GM13977 (cell line): ENCODE measurements at regions not wholly inside any gene's neighbourhood (a gene's known extent, or its start where the extent isn't known, plus 50 kb on each side); places are given as distances from the start of the nearest gene placed in this dataset.

Source experiments
- DNase-seq: peaks from one replicate; pipeline ENCODE4 v3.0.0; 2012; ENCODE audit warnings: low spot score
- CTCF ChIP-seq: IDR thresholded peaks from 2 replicates; pipeline ENCODE4 v1.5.1; 2012; ENCODE audit warnings: mild to moderate bottlenecking, control low read depth; ENCODE audit not compliant: insufficient read depth; ENCODE audit errors: extremely low read depth, missing control alignments
- in situ Hi-C: fragments of 300-500 bp; cut with MboI; formaldehyde crosslinking; loops from one replicate; pipeline ENCODE4 v1.12.0; 2022; ENCODE audit warnings: low sequenced_read_pairs, low pct_unique_long_range_greater_than_20kb, mixed read lengths, inconsistent platforms; ENCODE audit not compliant: unreplicated experiment

DNA sequence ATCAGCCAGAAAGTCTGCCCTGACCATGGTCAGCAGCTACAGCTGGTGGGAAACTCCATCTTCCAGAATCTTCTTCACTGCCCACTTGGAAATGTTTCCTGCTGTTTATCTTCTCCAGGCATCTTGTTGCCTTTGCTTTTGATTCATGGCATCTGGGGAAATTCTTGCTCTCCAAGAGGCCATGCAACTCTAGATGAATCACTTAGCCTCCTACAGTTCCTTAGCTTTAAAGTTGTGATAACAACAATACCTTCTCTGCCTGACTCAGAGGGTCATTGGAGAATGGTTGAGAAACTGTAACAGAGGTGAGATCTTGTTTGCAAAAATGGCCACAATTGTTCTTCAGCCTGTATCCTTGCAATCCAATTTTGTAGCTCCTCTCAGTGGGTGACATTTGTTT is 121.0 kb upstream of the VRK1 start:
- in situ Hi-C loops: no loop called here
- no peak for TF ChIP-seq CTCF
- no peak for DNase-seq

DNA sequence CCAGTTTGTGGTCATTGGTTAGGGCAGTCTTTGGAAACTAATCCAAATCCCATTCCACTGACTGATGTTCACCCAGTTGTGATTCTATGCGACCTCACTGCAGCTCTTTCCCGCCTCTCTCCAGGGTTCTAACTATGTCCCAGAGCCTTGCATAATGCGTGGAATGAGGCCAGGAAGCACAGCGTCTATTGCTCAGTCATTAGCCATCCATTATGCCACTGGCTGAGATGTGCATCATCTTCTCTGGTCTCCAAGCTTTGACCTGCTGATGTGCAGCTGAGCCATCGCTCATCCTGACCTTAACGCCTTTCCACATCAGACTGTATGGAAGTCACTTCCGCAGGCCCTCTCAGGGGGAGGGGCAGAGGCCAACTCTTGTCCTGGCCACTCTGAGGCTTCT is 115.4 kb upstream of the VRK1 start:
- TF ChIP-seq CTCF: no peak
- no peak for DNase-seq
- in situ Hi-C loops: no loop called here

GRCh38 chr14:96682401-96682800 is 114.8 kb upstream of the VRK1 start:
- DNase-seq: no peak
- no peak for TF ChIP-seq CTCF
- in situ Hi-C loops: no loop called here

DNA sequence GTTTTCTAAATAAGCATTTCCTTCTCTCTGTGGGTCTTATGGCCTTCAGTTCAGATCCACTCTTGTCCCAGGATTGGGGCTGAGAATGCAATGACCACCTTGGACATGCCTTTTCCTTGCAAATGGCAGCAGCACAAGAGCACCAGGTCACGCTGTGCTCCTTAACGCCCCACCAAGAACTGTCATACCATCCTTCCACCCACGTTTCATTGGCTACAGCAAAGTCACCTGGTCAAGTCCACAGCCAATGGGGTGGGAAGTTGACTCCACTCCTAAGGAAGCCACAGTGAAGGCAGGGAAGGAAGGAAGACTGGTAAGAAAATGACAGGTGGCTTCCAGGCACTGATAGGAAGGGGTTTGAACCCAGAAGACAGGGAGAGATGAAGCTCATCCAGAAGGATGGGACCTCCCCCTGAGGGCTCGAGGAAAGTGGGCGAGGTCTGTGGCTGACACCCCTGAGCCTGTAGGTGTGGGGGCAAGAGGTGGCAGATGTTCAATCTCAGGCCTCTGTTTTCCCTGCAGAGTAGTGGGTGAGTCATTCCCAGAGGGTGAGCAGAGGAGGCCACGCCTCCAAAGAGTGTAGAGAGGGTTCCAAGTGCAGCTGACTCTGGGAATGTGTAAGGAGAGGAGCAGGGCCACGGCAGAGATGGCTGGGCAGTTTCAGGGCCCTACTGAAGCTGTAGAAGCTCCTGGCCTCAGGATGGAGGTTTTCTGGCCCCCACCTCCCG is 113.5 kb upstream of the VRK1 start:
- no peak for TF ChIP-seq CTCF
- no peak for DNase-seq
- in situ Hi-C loops: no loop called here

- in situ Hi-C loops: no loop called here
- no peak for DNase-seq
- no peak for TF ChIP-seq CTCF
These were observed 111.1 kb upstream of the VRK1 start for GRCh38 chr14:96686126-96686525.

GRCh38 chr14:96688629-96689028 is 108.6 kb upstream of the VRK1 start:
- no peak for TF ChIP-seq CTCF
- no peak for DNase-seq
- in situ Hi-C loops: no loop called here

DNA sequence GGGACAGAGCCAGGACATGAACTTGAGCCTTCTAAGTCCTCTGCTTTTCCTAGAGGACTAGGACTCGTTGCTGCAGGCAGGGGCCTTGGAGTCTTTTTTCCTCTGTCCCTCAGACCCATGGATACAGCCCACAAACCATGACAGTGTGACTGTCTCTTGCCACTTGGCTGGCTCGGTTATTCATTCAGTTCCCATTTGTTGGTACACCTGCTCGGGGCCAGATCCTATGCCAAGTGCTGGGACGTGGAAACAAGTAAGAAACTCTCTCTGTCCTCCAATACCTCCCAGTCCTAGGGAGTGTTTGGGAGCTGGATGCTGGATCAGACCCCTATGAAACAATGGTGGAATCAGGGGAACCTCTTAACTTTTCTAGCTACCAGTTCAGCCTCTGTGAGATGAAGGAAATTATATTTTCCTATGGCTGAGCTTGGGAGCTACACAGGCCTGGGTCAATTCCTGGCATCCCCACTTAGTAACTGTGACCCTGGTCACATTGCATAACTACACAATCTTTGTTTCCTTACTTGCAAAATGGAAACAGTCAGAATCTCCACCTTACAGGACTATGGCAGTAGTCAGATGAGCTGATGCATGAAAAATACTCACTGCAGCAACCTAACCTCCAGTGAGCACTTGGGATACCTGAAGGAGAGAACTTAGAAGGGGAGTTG is 106.3 kb upstream of the VRK1 start:
- no peak for DNase-seq
- in situ Hi-C loops: no loop called here
- TF ChIP-seq CTCF: no peak
